Activated CD4-positive, alpha-beta memory T cell treated with anti-CD3 and anti-CD28 coated beads for 36 hours (primary cell): ENCODE measurements at regions not wholly inside any gene's neighbourhood (a gene's known extent, or its start where the extent isn't known, plus 50 kb on each side); places are given as distances from the start of the nearest gene placed in this dataset.
"Not testable (repeated sequence)": the region's sequence is repeated elsewhere in the genome, so short reads cannot be mapped to it uniquely, and the experiment has no call there.

ENCODE experiments used
- CTCF ChIA-PET: fragments of 350-600 bp; sonication (Branson Sonifier 250); formaldehyde crosslinking; loops from one replicate; lab custom pipeline; 2021; ENCODE audit warnings: antibody characterized with exemption, inconsistent platforms; lab: Charles Lee
- POLR2A ChIA-PET: fragments of 350-600 bp; sonication (Branson Sonifier 250); formaldehyde crosslinking; loops from one replicate; lab custom pipeline; 2021; ENCODE audit warnings: antibody characterized with exemption; lab: Charles Lee
- DNase-seq: peaks from one replicate; pipeline ENCODE4 v3.0.0-alpha.2; 2020
- H3K27ac Mint-ChIP-seq: one replicate; pipeline ENCODE4 v1.8.0; 2021; ENCODE audit warnings: mixed read lengths
- H3K27me3 Mint-ChIP-seq: one replicate; pipeline ENCODE4 v1.8.0; 2021; ENCODE audit warnings: mixed read lengths
- H3K36me3 Mint-ChIP-seq: one replicate; pipeline ENCODE4 v1.8.0; 2021; ENCODE audit warnings: mixed read lengths
- H3K4me1 Mint-ChIP-seq: one replicate; pipeline ENCODE4 v1.8.0; 2021; ENCODE audit warnings: low read depth, mixed read lengths
- H3K4me3 Mint-ChIP-seq: one replicate; pipeline ENCODE4 v1.8.0; 2021; ENCODE audit warnings: mild to moderate bottlenecking, mixed read lengths
- H3K9me3 Mint-ChIP-seq: one replicate; pipeline ENCODE4 v1.8.0; 2021; ENCODE audit warnings: mixed read lengths
- intact Hi-C: fragments of 100-400 bp; cut with micrococcal nuclease; formaldehyde crosslinking; loops from one replicate; pipeline ENCODE4 v1.15.1; 2023

- Mint-ChIP-seq H3K27ac (no peak overlapping the region), H3K4me1 (no peaks in the 10 kb centered on the region), H3K36me3 (no peaks in the 10 kb centered on the region), H3K9me3 (peaks cover 6% of the 10 kb centered on the region), H3K27me3 (no peaks in the 10 kb centered on the region), H3K4me3 (no peak overlapping the region)
- ChIA-PET CTCF (interaction anchor here (0.6 kb wide), 1 partner anchor 1302 kb away, joined by 3 read pairs; no protein-coding TSS in a partner anchor), POLR2A (no interaction called here)
- intact Hi-C loops: no loop called here
- DNase-seq: no peak
Measured at GRCh38 chr4:188346171-188346809, 207.0 kb downstream of the TRIML1 start.

GRCh38 chr4:188347339-188347738 lies 208.1 kb downstream of the TRIML1 start:
- no peaks in the 10 kb centered on the region for H3K27me3 Mint-ChIP-seq
- H3K4me3 Mint-ChIP-seq: no peak overlapping the region
- peaks cover 10% of the 10 kb centered on the region for H3K9me3 Mint-ChIP-seq
- ChIA-PET POLR2A (no interaction called here), CTCF (no interaction called here)
- H3K36me3 Mint-ChIP-seq: no peaks in the 10 kb centered on the region
- intact Hi-C loops: no loop called here
- H3K27ac Mint-ChIP-seq: no peak overlapping the region
- no peaks in the 10 kb centered on the region for H3K4me1 Mint-ChIP-seq
- DNase-seq: no peak

GRCh38 chr4:188349569-188349968 lies 210.3 kb downstream of the TRIML1 start:
- H3K27me3 Mint-ChIP-seq, intact Hi-C loops, H3K27ac Mint-ChIP-seq, DNase-seq, CTCF ChIA-PET, H3K4me3 Mint-ChIP-seq, H3K4me1 Mint-ChIP-seq, POLR2A ChIA-PET, H3K36me3 Mint-ChIP-seq: not testable (repeated sequence)
- peaks cover 18% of the 10 kb centered on the region for H3K9me3 Mint-ChIP-seq

GRCh38 chr4:188363196-188363595 lies 224.0 kb downstream of the TRIML1 start:
- CTCF ChIA-PET: no interaction called here

GRCh38 chr4:188370777-188371176 lies 231.5 kb downstream of the TRIML1 start:
- H3K4me1 Mint-ChIP-seq: no peaks in the 10 kb centered on the region
- no peaks in the 10 kb centered on the region for H3K27me3 Mint-ChIP-seq
- H3K27ac Mint-ChIP-seq: no peak overlapping the region
- CTCF ChIA-PET: no interaction called here
- H3K36me3 Mint-ChIP-seq: no peaks in the 10 kb centered on the region
- POLR2A ChIA-PET: no interaction called here
- H3K4me3 Mint-ChIP-seq: no peak overlapping the region
- no peak for DNase-seq
- intact Hi-C loops: no loop called here
- H3K9me3 Mint-ChIP-seq: peaks cover 15% of the 10 kb centered on the region

More at GRCh38 chr4:188363196-188363595, 224.0 kb downstream of the TRIML1 start:
- Mint-ChIP-seq H3K4me3 (no peak overlapping the region), H3K9me3 (peaks cover 7% of the 10 kb centered on the region), H3K36me3 (no peaks in the 10 kb centered on the region), H3K4me1 (no peaks in the 10 kb centered on the region), H3K27me3 (no peaks in the 10 kb centered on the region), H3K27ac (no peak overlapping the region)
- DNase-seq: no peak
- POLR2A ChIA-PET: no interaction called here
- intact Hi-C loops: no loop called here

- H3K4me1 Mint-ChIP-seq: no peaks in the 10 kb centered on the region
- H3K27me3 Mint-ChIP-seq: no peaks in the 10 kb centered on the region
- no peak for DNase-seq
- peaks cover 22% of the 10 kb centered on the region for H3K9me3 Mint-ChIP-seq
- intact Hi-C loops: no loop called here
- no peak overlapping the region for H3K4me3 Mint-ChIP-seq
- ChIA-PET POLR2A (no interaction called here), CTCF (no interaction called here)
- H3K27ac Mint-ChIP-seq: no peak overlapping the region
- no peaks in the 10 kb centered on the region for H3K36me3 Mint-ChIP-seq
Measured at GRCh38 chr4:188372058-188372457, 232.8 kb downstream of the TRIML1 start.

- H3K36me3 Mint-ChIP-seq: no peaks in the 10 kb centered on the region
- H3K27ac Mint-ChIP-seq: no peak overlapping the region
- intact Hi-C loops: no loop called here
- DNase-seq: no peak
- CTCF ChIA-PET: no interaction called here
- POLR2A ChIA-PET: no interaction called here
- no peaks in the 10 kb centered on the region for H3K4me1 Mint-ChIP-seq
- no peaks in the 10 kb centered on the region for H3K27me3 Mint-ChIP-seq
- peaks cover 22% of the 10 kb centered on the region for H3K9me3 Mint-ChIP-seq
- no peak overlapping the region for H3K4me3 Mint-ChIP-seq
Measured at GRCh38 chr4:188372829-188373228, 233.6 kb downstream of the TRIML1 start.

- no peak for DNase-seq
- Mint-ChIP-seq H3K4me3 (no peak overlapping the region), H3K27ac (no peak overlapping the region), H3K27me3 (no peaks in the 10 kb centered on the region), H3K36me3 (no peaks in the 10 kb centered on the region), H3K9me3 (peaks cover 25% of the 10 kb centered on the region), H3K4me1 (no peaks in the 10 kb centered on the region)
- ChIA-PET POLR2A (no interaction called here), CTCF (no interaction called here)
- intact Hi-C loops: no loop called here
Measured at GRCh38 chr4:188374871-188375270, 235.6 kb downstream of the TRIML1 start.

GRCh38 chr4:188377816-188378215 lies 238.6 kb downstream of the TRIML1 start:
- no peak overlapping the region for H3K27ac Mint-ChIP-seq
- intact Hi-C loops: no loop called here
- no peaks in the 10 kb centered on the region for H3K4me1 Mint-ChIP-seq
- no peak overlapping the region for H3K4me3 Mint-ChIP-seq
- peaks cover 34% of the 10 kb centered on the region for H3K9me3 Mint-ChIP-seq
- no peak for DNase-seq
- no peaks in the 10 kb centered on the region for H3K27me3 Mint-ChIP-seq
- H3K36me3 Mint-ChIP-seq: no peaks in the 10 kb centered on the region
- ChIA-PET POLR2A (no interaction called here), CTCF (no interaction called here)

- Mint-ChIP-seq H3K4me3 (no peak overlapping the region), H3K27ac (no peak overlapping the region), H3K9me3 (peaks cover 32% of the 10 kb centered on the region), H3K36me3 (no peaks in the 10 kb centered on the region), H3K4me1 (no peaks in the 10 kb centered on the region), H3K27me3 (no peaks in the 10 kb centered on the region)
- DNase-seq: no peak
- POLR2A ChIA-PET: no interaction called here
- CTCF ChIA-PET: no interaction called here
- intact Hi-C loops: no loop called here
Measured at GRCh38 chr4:188383180-188383579, 243.9 kb downstream of the TRIML1 start.

- DNase-seq: no peak
- Mint-ChIP-seq H3K36me3 (no peaks in the 10 kb centered on the region), H3K27ac (no peak overlapping the region), H3K27me3 (no peaks in the 10 kb centered on the region), H3K4me3 (no peak overlapping the region), H3K4me1 (no peaks in the 10 kb centered on the region), H3K9me3 (peaks cover 32% of the 10 kb centered on the region)
- CTCF ChIA-PET: no interaction called here
- POLR2A ChIA-PET: no interaction called here
- intact Hi-C loops: no loop called here
Measured at GRCh38 chr4:188387179-188387791, 248.0 kb downstream of the TRIML1 start.

- DNase-seq, H3K27ac Mint-ChIP-seq, H3K4me3 Mint-ChIP-seq, intact Hi-C loops, H3K36me3 Mint-ChIP-seq, H3K27me3 Mint-ChIP-seq, CTCF ChIA-PET, H3K4me1 Mint-ChIP-seq: not testable (repeated sequence)
- POLR2A ChIA-PET: interaction anchor here (0.7 kb wide), 1 partner anchor 1414 kb away, joined by 5 read pairs; no protein-coding TSS in a partner anchor
- H3K9me3 Mint-ChIP-seq: peaks cover 19% of the 10 kb centered on the region
Measured at GRCh38 chr4:188391349-188391748, 252.1 kb downstream of the TRIML1 start.

- Mint-ChIP-seq H3K9me3 (peaks cover 7% of the 10 kb centered on the region), H3K4me3 (no peak overlapping the region), H3K4me1 (no peaks in the 10 kb centered on the region), H3K27ac (no peak overlapping the region), H3K36me3 (no peaks in the 10 kb centered on the region), H3K27me3 (no peaks in the 10 kb centered on the region)
- no peak for DNase-seq
- intact Hi-C loops: no loop called here
- ChIA-PET CTCF (no interaction called here), POLR2A (no interaction called here)
Measured at GRCh38 chr4:188396037-188396436, 256.8 kb downstream of the TRIML1 start.
